GM18909 (cell line): ENCODE measurements at regions not wholly inside any gene's neighbourhood (a gene's known extent, or its start where the extent isn't known, plus 50 kb on each side); places are given as distances from the start of the nearest gene placed in this dataset.

ENCODE experiments used
- ATAC-seq: cut with Tn5 transposase; IDR thresholded peaks from one replicate; pipeline ENCODE4 v1.9.1; 2021; ENCODE audit warnings: mild to moderate bottlenecking; ENCODE audit not compliant: unreplicated experiment, poor library complexity

- ATAC-seq, result no peak
Observed at GRCh38 chr3:67737906-67738865, 83.8 kb upstream of the SUCLG2 start.

- ATAC-seq, result no peak
Observed at GRCh38 chr3:67737140-67737539, 82.7 kb upstream of the SUCLG2 start.

GRCh38 chr3:67733269-67733950 lies 79.0 kb upstream of the SUCLG2 start:
- ATAC-seq, result no peak

- ATAC-seq, result no peak
Observed at GRCh38 chr3:67724434-67724833, 70.0 kb upstream of the SUCLG2 start.

GRCh38 chr3:67723863-67724262 lies 69.5 kb upstream of the SUCLG2 start:
- no peak for ATAC-seq

- ATAC-seq, result no peak
Observed at GRCh38 chr3:67719333-67719732, 64.9 kb upstream of the SUCLG2 start.

GRCh38 chr3:67715971-67716370 lies 61.6 kb upstream of the SUCLG2 start:
- no peak for ATAC-seq

- ATAC-seq, result no peak
Observed at GRCh38 chr3:67713764-67714469, 59.5 kb upstream of the SUCLG2 start.

- ATAC-seq, result no peak
Observed at GRCh38 chr3:67712259-67712658, 57.8 kb upstream of the SUCLG2 start.

- no peak for ATAC-seq
Observed at GRCh38 chr3:67710396-67710795, 56.0 kb upstream of the SUCLG2 start.

GRCh38 chr3:67706934-67707333 lies 52.5 kb upstream of the SUCLG2 start:
- no peak for ATAC-seq

GRCh38 chr3:67704322-67704721 lies 49.9 kb upstream of the SUCLG2 start:
- ATAC-seq, result no peak
